ENCODE measurements at regions not wholly inside any gene's neighbourhood (a gene's known extent, or its start where the extent isn't known, plus 50 kb on each side); places are given as distances from the start of the nearest gene placed in this dataset.

DNA sequence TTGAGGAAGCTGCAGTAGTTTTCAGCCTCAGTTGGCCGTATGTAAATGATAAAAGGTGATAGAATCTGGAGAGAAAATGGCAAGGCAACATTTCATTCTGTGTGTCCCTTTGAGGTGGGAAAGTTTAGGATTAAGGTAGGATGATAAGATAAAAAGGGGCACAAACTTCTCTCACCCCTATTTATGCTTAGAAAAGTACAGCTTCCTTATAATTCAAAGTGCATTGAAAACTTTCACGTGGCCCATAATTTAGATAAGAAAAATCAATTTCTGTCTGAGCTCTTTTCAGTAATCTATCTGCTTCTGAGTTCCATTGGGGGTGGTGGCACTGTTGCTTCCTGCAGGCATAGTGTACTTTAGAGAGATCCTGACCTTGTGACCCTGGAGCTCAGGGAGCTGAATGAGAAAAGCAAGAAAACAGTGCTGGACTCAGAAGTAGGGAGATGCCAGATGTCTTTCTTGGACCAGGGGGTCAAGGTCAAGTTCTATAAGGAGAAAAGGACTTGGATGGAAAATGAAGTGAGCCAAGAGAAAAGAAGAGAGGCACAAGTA, 187.3 kb downstream of the NDFIP2 start:
- no peak for DNase-seq (ENCODE audit: low spot score)

DNA sequence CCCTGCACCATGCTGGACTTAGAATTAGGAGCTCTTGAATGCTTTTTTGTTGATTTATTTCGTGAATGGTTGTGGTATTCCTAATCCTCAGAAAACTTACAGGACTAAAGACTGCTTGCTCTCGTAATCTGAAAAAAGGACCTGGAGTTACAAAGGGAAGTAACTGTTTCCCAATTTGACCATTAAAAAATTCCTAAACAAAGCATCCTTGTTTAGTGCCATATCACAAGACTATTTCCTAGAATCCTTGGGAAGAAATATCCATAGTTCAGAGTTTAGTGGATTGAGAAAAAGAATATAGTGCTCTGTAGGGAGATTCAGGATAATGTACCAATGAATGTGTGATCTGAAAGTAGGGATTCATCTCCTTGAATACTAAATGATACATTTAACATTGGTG, 186.8 kb downstream of the NDFIP2 start:
- no peak for DNase-seq (ENCODE audit: low spot score)

DNA sequence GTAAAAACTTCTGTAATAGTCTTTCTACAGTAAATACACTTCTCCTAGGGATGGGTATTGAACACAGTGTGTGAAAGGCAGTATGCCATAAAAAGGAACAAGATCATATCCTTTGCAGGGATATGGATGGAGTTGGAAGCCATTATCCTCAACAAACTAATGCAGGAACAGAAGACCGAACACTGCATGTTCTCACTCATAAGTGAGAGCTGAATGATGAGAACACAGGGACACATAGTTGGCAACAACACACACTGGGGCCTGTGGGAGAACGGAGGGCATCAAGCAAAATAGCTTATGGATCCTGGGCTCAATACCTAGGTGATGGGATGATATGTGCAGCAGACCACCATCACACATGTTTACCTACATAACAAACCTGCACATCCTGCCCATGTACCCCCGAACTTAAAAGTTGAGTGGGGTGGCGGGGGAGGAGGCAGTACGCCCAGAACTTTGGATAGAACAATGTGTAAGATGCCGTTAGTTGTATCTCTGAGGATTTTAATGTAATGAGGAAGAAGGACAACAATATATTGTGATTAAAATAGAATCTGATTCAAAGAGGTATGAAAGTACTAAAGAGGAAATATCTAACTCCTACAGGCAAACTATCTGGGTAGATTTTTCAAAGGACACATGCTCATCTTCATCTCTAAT, 183.2 kb downstream of the NDFIP2 start:
- no peak for DNase-seq (ENCODE audit: low spot score)

DNA sequence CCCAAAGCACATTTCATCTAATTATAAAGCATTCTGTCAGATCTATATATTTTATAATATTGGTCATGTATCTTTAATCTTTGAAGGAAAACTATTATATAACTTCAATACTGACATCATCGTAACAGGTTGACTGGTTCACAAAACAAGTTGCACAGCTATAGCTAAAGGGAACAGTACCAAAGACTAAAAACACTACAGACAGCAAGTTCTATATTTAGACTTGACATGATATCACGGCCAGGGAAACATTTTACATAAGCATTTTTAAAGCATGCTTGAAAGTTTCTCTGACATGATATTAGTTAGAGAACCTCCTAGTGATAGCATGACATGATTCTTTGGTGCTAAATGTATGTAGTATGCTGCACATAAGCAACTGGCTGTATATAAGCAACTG, 182.5 kb downstream of the NDFIP2 start:
- DNase-seq (ENCODE audit: low spot score), result peak; percentile 20

DNA sequence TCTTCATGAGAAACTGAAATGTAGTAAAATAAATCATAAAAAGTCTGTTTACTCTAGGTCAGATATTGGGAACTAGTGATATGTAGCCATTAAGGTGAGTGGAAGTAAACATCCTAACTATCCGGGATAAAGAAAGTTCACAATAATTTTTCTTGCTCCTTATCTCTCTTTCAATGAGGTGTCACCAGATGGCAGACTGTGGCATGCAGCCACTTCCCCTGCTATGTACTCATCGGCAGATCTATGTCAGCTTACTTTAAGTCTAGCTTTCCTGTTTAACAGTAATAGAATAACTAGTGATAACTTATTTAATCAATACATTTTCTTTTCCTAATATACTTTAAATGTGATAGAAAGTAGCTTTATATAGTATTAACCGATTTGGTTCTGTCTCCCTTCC, 181.9 kb downstream of the NDFIP2 start:
- DNase-seq (ENCODE audit: low spot score), result peak; percentile 77

DNA sequence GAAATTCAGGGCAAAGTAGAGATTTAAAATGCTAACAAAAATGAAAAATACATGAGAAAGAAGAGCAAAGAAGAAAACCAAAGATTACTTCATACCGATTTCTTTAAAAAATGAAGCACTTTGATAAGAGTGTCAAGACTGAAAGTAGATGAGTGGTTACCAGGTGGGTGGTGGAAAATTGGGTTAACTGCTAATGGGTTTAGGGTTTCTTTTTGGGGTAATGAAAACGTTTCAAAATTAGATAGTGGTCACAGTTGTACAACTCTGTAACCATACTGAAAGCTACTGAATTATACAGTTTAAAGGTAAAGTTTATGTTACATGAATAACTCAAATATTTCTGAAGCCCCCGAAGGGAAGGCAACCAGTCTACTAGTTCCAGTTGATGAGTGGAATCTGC, 179.4 kb downstream of the NDFIP2 start:
- DNase-seq (ENCODE audit: low spot score), result no peak

DNA sequence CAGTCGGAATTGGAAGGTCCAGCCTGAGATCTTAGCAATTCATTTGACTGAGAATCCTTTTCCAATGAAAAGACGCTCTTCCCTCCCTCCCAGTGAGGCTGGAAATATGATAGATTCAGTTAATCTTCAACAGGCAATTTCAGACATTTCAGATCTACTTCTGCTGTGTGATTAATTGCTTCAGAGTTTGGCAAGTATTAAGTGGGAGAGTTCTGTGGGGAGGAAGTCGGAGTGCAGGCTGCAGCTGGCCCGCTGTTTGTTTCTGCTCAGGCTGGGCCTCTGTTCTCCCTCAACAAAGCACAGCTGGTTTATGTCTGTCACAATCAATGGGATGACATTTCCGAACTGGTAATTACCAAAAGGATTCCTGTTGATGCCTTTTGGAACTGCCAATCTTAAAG, 178.2 kb downstream of the NDFIP2 start:
- no peak for DNase-seq (ENCODE audit: low spot score)

DNA sequence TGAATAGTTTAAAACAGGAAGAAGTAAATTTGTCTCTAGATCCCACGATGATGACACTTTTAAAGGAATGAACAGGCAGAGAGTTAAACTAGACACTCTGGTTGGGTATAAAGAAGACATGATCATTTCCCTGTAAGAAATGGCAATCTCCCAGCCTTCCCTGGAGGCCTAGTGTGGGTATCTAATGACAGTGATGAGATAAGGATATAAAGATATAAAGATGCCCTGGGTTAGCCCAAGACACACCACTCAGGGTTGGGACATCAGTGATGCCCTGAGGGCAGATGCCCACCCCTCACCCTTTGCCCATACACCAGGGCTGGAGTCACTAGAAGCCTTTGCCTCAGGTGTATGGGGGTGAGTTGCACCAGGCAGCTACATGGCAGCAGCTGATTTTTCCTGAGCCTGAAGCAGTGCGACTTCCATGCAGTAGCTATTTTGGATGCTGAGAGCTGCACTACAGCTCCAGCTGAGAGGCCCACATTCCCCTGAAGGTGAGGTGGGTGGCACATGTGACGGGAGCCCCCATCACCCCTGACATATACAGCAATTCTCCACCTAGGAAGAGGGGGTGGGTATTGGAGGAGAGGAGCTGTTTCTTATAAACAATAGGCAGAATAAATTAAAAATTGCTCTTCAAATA, 177.5 kb downstream of the NDFIP2 start:
- DNase-seq (ENCODE audit: low spot score), result no peak

DNA sequence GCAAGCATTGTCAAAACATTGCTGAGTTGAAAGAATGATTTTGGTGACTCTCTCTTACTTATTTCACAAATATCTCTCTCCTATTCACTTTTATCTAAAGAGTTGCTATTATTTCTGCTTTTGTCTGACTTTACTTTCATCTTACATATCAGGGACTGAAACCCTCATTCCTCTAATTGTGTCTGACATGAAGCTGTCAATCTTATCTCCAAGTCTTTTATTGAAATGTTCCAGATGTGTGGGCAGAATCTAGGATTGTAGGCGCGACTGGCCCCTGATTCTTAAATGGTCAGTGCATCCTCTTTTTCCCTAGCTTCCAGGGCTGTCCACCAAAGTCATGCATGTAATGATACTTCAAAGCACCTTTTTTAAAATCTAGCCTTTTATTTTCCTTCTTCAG, 174.6 kb downstream of the NDFIP2 start:
- no peak for DNase-seq (ENCODE audit: low spot score)

DNA sequence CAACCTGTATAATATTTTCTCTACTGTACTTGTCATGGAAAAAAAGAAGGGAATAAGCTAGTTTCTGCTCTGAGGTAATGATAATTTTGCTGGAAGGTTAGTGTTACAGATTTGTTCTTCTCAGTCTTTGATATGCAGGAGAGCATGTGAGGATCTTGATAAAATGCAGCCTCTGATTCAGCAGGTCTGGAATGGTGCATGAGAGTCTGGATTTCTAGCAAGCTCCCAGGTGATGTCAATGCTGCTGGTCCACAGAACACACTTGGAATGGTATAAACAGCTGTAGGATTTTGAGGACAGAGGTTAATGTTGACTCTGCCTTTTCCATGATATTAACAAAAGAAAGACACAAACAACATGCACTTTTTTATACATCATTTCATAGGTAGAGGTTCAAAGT, 173.6 kb downstream of the NDFIP2 start:
- DNase-seq (ENCODE audit: low spot score), result no peak

DNA sequence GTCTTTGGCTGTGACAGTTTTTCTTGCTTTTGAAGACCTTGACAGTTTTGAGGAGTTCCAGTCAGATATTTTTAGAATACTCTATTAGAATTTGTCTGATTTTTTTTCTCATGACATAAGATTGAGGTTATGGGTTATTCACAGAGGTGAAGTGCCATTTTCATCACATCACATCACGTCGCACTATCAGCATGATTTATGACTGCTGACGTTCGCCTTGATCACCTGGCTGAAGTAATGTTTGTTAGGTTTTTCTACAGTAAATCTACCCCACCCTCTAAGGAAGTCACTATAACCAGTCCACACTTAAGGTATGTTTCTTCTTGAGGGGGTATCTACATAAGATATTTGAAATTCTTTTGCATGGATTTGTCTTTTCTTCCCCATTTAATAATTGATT, 169.7 kb downstream of the NDFIP2 start:
- no peak for DNase-seq (ENCODE audit: low spot score)

DNA sequence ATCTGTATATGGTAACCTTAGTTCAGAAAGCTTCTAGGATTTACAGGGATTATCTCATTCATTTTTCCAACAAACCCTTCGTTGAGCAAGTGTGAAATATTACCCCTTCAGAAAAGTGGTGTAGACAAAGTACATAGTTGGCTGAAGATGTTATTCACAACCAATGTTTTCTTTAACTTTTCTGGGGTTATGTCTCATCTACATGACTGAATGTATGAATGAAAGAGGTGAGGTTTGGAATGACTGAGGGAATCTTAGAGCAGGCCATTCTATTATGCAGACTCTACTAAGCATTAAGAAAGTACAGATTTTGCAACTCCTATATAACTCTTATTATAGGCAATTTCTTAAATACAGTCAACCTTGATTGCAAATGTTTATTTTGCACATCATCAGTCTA, 167.2 kb downstream of the NDFIP2 start:
- DNase-seq (ENCODE audit: low spot score), result no peak

DNA sequence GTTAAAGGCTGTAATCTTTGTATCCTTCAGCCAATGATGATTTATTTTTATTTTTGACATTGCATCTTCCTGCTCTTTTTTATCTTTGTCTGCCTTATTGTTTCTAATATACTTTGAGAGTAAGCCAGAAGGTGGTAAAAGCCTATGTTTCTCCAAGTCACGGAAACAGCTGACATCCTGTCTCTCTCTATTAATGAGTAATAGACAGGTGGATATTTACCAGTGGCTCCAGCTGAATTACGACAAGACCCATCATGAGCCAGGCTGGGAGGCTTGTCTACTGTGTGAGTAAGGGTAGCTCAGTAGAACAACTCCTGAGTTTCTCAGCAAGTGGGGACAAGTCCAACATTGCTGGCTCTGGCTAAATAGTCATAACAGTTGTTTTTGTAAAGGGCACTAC, 166.6 kb downstream of the NDFIP2 start:
- DNase-seq (ENCODE audit: low spot score), result no peak

DNA sequence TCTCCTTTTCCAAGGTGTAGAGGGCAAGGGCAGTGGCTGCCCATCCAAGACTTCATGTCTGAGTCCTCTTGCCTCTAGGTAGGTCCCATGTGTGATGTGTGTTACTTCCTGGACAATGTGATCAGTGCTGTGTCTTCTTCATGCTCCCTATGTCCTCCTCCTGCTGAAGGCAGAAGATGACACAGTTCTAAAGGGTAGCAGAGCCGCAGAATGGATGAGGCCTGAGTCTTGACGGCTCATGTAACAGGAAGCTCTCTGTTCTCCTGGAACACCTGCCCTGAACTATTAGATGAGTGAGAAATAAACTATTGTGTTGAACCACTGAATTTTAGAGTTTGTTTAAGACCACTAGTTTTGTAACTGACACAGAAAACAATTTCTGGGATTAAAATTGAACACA, 165.9 kb downstream of the NDFIP2 start:
- no peak for DNase-seq (ENCODE audit: low spot score)

DNA sequence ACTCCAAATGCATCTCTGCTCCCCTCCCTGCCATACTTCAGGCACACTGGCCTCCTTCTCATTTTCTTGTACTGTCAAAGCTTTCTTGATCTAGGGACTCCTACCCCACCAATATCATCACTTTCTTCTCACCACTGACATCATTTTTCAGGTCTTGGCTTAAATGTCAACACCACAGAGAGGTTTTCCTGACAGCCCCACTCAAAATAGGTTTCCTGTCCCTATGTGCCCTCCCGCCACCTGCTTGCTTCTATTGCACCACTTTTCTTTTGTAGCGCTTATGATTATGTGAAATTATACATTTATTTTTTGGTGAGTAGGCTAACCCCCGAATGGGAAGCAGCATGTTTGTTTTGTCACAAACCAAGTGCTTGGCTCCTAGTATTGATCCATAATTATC, 164.6 kb downstream of the NDFIP2 start:
- no peak for DNase-seq (ENCODE audit: low spot score)

DNA sequence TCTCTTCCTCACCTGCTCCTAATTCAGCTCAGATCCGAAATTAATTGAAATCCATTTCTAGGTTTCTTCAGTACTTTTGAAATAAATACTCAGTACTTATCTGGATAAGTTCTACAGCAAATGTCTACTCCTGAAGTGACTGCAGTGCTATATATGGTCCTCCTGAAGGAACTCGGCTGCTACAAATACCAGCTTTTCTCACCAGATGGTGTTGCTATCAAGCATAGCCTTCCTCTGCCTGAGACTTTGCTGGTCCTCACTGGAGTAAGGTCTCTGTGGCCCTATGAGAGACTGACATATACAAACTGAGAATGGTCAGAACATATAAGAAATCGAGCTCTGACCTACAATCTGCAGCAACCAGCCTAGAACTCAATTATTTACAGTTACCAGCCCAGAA, 161.6 kb downstream of the NDFIP2 start:
- no peak for DNase-seq (ENCODE audit: low spot score)

DNA sequence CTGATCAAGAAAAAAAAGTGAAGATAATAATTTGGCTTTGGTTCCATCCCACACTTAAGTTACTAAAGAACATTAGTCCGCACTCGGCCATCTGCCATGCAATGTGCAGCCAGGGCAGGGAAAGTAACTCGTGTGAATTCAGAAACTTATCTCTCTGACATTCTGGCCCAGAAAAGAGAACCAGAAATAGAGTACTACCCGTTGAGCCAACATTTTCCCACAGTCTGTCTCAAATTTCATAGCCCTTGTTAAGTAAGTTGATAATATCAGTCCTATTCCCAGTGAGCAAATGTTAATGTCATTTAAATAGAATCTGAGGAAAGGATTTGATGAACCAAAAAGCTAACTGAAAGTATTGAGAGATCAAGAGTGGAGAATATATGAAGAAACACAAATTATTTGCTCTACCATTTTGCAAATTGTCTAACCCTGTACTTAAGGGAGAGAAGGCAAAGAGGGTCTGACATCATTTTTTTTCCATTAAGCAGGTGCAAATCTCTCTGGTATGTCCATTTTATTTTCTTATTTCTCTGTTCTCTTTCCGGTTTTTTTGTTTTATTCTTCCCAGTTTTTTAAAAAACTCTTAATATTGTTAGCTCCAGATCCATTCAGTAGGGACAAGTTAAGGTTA, 156.3 kb downstream of the NDFIP2 start:
- peak; percentile 35 for DNase-seq (ENCODE audit: low spot score)

DNA sequence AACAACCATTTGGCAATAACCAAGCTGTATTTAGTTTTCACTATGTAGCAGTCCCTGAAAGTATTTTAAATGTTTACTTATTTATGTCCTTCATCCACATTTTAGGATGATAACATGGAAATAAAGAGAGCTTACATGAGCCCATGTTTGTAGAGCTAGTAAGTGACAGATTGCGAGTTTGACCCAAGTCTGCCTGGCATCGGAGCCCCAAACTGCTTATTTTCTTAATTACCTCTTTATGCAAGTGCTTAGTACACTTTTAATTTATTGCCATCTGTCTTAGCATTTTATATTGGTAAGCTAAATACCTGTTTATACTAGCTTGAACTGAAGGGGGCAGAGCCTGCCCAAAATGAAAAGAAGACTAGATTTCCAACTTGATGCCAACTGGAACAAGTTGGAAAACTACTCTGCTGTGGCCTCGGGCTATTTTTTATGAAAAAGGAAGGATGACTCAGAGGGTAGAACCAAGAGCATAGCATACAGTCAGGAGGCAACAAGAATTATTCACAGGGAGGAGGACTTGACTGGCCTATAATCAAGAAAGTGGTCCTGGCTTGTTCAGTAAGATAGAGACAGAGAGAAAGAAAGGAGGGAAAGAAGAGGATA, 150.2 kb downstream of the NDFIP2 start:
- peak; percentile 53 for DNase-seq (ENCODE audit: low spot score)

DNA sequence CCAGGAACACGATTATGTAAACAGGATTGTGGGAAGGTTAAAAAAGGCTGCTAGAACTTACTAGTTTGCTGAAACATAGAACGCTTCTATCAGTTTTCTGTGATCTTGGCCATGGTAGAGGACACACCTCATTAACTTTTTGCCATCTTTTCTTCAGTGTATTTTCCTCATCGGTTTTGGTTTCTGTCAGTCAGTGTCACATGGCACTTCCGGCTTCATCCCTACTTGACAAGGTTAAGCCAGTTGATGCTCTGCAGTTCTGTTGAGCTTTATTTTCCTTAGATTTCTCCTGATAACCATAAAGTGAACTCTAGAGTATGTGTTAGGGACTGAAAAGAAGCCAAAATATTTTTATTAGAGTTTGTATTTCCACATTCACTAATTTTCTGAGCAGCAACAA, 147.5 kb downstream of the NDFIP2 start:
- no peak for DNase-seq (ENCODE audit: low spot score)

DNA sequence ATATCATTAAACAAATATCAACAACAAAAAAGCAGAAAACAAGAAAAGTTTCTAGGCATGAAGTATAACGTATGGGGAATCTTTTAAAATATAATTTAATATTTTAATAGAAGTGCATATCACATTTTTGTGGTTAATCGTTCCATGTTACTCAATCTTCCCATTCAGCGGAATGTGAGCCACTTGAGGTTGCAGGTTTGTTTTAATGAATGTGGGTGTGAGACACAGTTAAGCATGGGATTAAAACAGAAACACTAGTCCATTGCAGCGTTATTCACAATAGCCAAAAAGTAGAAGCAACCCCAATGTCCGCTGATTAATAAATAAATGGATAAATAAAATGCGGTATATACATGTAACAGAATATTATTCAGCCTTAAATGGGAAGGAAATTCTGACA, 146.0 kb downstream of the NDFIP2 start:
- no peak for DNase-seq (ENCODE audit: low spot score)

DNA sequence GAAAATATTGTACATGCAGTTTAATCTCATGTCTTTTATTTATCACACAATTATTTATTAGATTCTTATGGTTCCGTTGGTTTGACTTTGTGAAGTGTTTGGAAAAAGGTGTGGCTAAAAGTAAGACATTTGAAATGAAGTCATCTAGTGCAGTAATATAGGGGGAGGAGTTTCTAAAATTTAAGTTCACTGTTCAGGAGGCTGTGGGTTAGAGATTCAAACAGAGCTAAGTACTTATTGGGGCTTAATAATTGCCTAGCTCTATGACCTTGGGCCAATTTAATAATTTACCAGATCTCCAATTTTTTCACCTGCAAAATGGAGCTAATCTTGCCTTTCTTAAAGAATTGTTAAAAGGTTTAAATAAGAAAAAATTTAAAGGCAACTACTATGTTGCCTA, 144.6 kb downstream of the NDFIP2 start:
- no peak for DNase-seq (ENCODE audit: low spot score)

DNA sequence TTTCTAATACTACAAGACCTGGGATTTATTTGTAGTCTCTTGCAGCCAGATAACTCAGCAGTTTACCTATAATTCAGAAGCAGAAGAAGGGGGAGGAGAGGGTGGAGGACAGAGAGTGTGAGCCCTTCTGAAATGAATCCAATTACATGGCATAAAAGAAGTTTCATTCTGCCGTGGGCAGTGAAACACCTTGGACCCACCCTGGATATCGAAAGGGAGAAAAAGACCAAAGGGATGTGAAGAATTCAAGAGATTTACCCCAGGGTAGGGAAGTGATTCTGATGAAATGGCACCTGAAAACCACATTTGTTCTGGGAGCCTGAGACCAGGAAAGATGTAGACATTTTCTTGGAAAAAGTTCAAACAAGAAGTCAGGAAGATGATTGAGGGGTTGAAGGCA, 140.9 kb downstream of the NDFIP2 start:
- DNase-seq (ENCODE audit: low spot score), result no peak

DNA sequence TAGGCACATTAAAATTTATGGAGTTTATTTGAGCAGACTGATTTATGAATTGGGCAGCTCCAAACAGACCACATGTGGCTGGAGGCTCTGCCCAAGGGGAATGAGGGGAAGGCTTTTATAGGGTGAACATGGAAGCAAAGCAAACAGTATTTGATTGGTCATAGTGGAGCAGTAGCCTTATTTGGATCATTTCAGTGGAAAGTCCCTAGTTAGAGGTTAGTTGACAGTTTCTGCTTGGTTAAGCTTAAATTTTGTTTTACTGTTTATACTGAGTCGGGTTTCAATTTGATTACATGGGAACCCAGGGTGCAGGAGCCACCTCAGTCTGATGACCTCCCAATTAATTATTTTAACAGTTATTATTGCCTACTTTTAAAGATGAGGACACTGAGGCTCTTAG, 140.5 kb downstream of the NDFIP2 start:
- no peak for DNase-seq (ENCODE audit: low spot score)

Data from cerebellar cortex (tissue), 1 donor.